Activated CD8-positive, alpha-beta T cell treated with anti-CD3 and anti-CD28 coated beads for 36 hours (primary cell): ENCODE measurements at regions not wholly inside any gene's neighbourhood (a gene's known extent, or its start where the extent isn't known, plus 50 kb on each side); places are given as distances from the start of the nearest gene placed in this dataset.

Source experiments
- ATAC-seq: fragments of 200-7000 bp; cut with Tn5 transposase; one replicate; pipeline ENCODE4 v1.10.0; 2021; ENCODE audit warnings: mild to moderate bottlenecking, moderate library complexity
- CTCF ChIA-PET: fragments of 350-600 bp; sonication (Branson Sonifier 250); formaldehyde crosslinking; loops from one replicate; lab custom pipeline; 2021; ENCODE audit warnings: antibody characterized with exemption; lab: Charles Lee
- POLR2A ChIA-PET: fragments of 350-600 bp; sonication (Branson Sonifier 250); formaldehyde crosslinking; loops from one replicate; lab custom pipeline; 2021; ENCODE audit warnings: antibody characterized with exemption; lab: Charles Lee
- DNase-seq: peaks from one replicate; pipeline ENCODE4 v3.0.0-alpha.2; 2020
- H3K27ac Mint-ChIP-seq: one replicate; pipeline ENCODE4 v1.8.0; 2021; ENCODE audit warnings: mild to moderate bottlenecking, mixed read lengths
- H3K27me3 Mint-ChIP-seq: one replicate; pipeline ENCODE4 v1.8.0; 2021; ENCODE audit warnings: mixed read lengths
- H3K36me3 Mint-ChIP-seq: one replicate; pipeline ENCODE4 v1.8.0; 2021; ENCODE audit warnings: low read depth, mixed read lengths
- H3K4me1 Mint-ChIP-seq: one replicate; pipeline ENCODE4 v1.8.0; 2021; ENCODE audit warnings: low read depth, mixed read lengths
- H3K4me3 Mint-ChIP-seq: one replicate; pipeline ENCODE4 v1.8.0; 2021; ENCODE audit warnings: mild to moderate bottlenecking, moderate library complexity, mixed read lengths
- H3K9me3 Mint-ChIP-seq: one replicate; pipeline ENCODE4 v1.8.0; 2021; ENCODE audit warnings: mixed read lengths
- intact Hi-C: fragments of 100-400 bp; cut with micrococcal nuclease; formaldehyde crosslinking; loops from one replicate; pipeline ENCODE4 v1.10.0; 2022
- TF ChIP-seq, protein P1 (sequence below): fragments of 200-600 bp; IDR thresholded peaks from one replicate; pipeline ENCODE4 v1.8.0; 2022; ENCODE audit warnings: antibody characterized with exemption, mild to moderate bottlenecking

DNA sequence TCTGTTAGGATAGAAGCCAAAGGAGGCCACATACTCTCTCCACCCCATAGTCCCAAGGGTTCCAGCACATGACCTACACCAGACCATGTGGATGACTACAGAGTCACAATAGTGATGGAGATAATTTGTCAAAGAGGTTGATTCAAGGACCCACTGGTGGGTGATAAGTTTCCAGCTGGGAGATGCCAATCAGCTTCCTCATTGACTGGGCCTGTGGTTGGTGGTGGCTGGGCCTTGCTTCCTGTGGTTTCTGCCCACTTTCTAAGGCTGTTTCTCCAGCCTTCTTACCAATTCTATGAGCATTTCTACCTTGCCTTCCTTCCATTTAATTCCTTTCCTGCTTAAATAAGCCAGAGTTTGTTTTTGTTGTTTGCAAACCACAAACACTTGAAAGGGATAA lies 95.5 kb upstream of the CPEB2 start:
- peak; percentile 8 for DNase-seq
- ChIA-PET CTCF (no interaction called here), POLR2A (no interaction called here)
- TF ChIP-seq, protein P1, sequence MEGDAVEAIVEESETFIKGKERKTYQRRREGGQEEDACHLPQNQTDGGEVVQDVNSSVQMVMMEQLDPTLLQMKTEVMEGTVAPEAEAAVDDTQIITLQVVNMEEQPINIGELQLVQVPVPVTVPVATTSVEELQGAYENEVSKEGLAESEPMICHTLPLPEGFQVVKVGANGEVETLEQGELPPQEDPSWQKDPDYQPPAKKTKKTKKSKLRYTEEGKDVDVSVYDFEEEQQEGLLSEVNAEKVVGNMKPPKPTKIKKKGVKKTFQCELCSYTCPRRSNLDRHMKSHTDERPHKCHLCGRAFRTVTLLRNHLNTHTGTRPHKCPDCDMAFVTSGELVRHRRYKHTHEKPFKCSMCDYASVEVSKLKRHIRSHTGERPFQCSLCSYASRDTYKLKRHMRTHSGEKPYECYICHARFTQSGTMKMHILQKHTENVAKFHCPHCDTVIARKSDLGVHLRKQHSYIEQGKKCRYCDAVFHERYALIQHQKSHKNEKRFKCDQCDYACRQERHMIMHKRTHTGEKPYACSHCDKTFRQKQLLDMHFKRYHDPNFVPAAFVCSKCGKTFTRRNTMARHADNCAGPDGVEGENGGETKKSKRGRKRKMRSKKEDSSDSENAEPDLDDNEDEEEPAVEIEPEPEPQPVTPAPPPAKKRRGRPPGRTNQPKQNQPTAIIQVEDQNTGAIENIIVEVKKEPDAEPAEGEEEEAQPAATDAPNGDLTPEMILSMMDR: no peak
- H3K9me3 Mint-ChIP-seq: no peaks in the 10 kb centered on the region
- no peak for ATAC-seq
- H3K4me1 Mint-ChIP-seq: peaks cover 2% of the 10 kb centered on the region
- H3K36me3 Mint-ChIP-seq: no peaks in the 10 kb centered on the region
- H3K27me3 Mint-ChIP-seq: peaks cover 16% of the 10 kb centered on the region
- no peak overlapping the region for H3K4me3 Mint-ChIP-seq
- no peak overlapping the region for H3K27ac Mint-ChIP-seq
- intact Hi-C loops: no loop called here

GRCh38 chr4:14908635-14909034 lies 93.6 kb upstream of the CPEB2 start:
- TF ChIP-seq, protein P1: no peak
- Mint-ChIP-seq H3K9me3 (no peaks in the 10 kb centered on the region), H3K27me3 (peaks cover 19% of the 10 kb centered on the region), H3K27ac (no peak overlapping the region), H3K4me1 (peaks cover 2% of the 10 kb centered on the region), H3K36me3 (no peaks in the 10 kb centered on the region), H3K4me3 (no peak overlapping the region)
- ATAC-seq (no peak), DNase-seq (no peak)
- CTCF ChIA-PET: interaction anchor here (0.7 kb wide), 1 partner anchor 18 kb away, joined by 3 read pairs; no protein-coding TSS in a partner anchor
- intact Hi-C loops: no loop called here
- POLR2A ChIA-PET: no interaction called here

DNA sequence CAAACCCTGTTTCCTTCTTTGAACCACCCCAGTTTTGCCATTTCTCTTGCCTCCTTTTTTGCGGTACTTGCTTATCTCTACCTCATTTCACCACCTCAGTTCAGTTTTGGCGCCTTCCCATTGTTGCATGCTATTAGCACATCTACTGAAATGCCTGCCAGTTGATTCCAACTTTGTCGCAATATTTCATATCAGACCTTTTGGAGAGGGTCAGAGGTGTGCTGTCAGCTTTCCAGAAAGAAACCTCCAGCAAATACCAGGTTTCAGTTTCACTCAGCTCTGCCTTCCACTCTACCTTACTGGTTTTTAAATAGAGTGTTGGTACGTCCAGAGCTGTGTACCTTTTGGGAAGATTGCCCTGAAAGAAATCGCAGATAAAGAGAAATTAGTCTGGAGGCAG lies 91.9 kb upstream of the CPEB2 start:
- H3K27ac Mint-ChIP-seq: no peak overlapping the region
- H3K4me1 Mint-ChIP-seq: peaks cover 2% of the 10 kb centered on the region
- H3K4me3 Mint-ChIP-seq: no peak overlapping the region
- H3K27me3 Mint-ChIP-seq: peaks cover 23% of the 10 kb centered on the region
- no peak for DNase-seq
- no peaks in the 10 kb centered on the region for H3K9me3 Mint-ChIP-seq
- ChIA-PET POLR2A (no interaction called here), CTCF (no interaction called here)
- intact Hi-C loops: no loop called here
- ATAC-seq: no peak
- no peaks in the 10 kb centered on the region for H3K36me3 Mint-ChIP-seq
- TF ChIP-seq, protein P1: no peak

GRCh38 chr4:14912426-14912825 lies 89.9 kb upstream of the CPEB2 start:
- Mint-ChIP-seq H3K4me1 (no peaks in the 10 kb centered on the region), H3K36me3 (no peaks in the 10 kb centered on the region), H3K27ac (no peak overlapping the region), H3K9me3 (no peaks in the 10 kb centered on the region), H3K4me3 (no peak overlapping the region), H3K27me3 (peaks cover 27% of the 10 kb centered on the region)
- no peak for ATAC-seq
- CTCF ChIA-PET: no interaction called here
- intact Hi-C loops: no loop called here
- POLR2A ChIA-PET: no interaction called here
- DNase-seq: no peak
- TF ChIP-seq, protein P1: no peak

- no peaks in the 10 kb centered on the region for H3K4me1 Mint-ChIP-seq
- H3K36me3 Mint-ChIP-seq: no peaks in the 10 kb centered on the region
- H3K4me3 Mint-ChIP-seq: no peak overlapping the region
- ATAC-seq (no peak), DNase-seq (no peak)
- H3K27me3 Mint-ChIP-seq: peaks cover 20% of the 10 kb centered on the region
- TF ChIP-seq, protein P1: no peak
- POLR2A ChIA-PET: no interaction called here
- CTCF ChIA-PET: no interaction called here
- intact Hi-C loops: no loop called here
- no peaks in the 10 kb centered on the region for H3K9me3 Mint-ChIP-seq
- no peak overlapping the region for H3K27ac Mint-ChIP-seq
Observed at GRCh38 chr4:14915018-14915417, 87.3 kb upstream of the CPEB2 start.
